OCI-LY1 (cell line): ENCODE measurements at regions not wholly inside any gene's neighbourhood (a gene's known extent, or its start where the extent isn't known, plus 50 kb on each side); places are given as distances from the start of the nearest gene placed in this dataset.

Experiments used
- H2AFZ ChIP-seq: fragments of 200-600 bp; sonication (generic), shearing (Covaris generic); 2 replicates; pipeline ENCODE4 v1.6.0; 2014; ENCODE audit warnings: antibody characterized with exemption, mild to moderate bottlenecking, low read length
- H3F3A ChIP-seq: fragments of 200-600 bp; sonication (generic), shearing (Covaris generic); 2 replicates; pipeline ENCODE4 v1.6.0; 2014; ENCODE audit warnings: mild to moderate bottlenecking, antibody characterized with exemption, low read length, moderate library complexity; ENCODE audit not compliant: insufficient read depth
- H3K27ac ChIP-seq: fragments of 200-600 bp; sonication (generic); 2 replicates; pipeline ENCODE4 v1.5.1; 2014; ENCODE audit warnings: low read length, mixed run types, mild to moderate bottlenecking, low read depth; ENCODE audit not compliant: poor library complexity, severe bottlenecking
- H3K27me3 ChIP-seq: fragments of 200-600 bp; sonication (generic); 2 replicates; pipeline ENCODE4 v1.6.0; 2014; ENCODE audit warnings: antibody characterized with exemption, mild to moderate bottlenecking, low read length, moderate library complexity; ENCODE audit not compliant: insufficient read depth
- H3K36me3 ChIP-seq: fragments of 200-600 bp; sonication (generic); 2 replicates; pipeline ENCODE4 v1.6.1; 2014; ENCODE audit warnings: mild to moderate bottlenecking, antibody characterized with exemption, low read length, moderate library complexity, mixed read lengths; ENCODE audit not compliant: insufficient read depth
- H3K4me1 ChIP-seq: fragments of 200-600 bp; sonication (generic); 2 replicates; pipeline ENCODE4 v1.5.1; 2014; ENCODE audit warnings: mild to moderate bottlenecking, low read length, moderate library complexity; ENCODE audit not compliant: insufficient read depth, severe bottlenecking
- H3K4me2 ChIP-seq: fragments of 200-600 bp; sonication (generic), shearing (Covaris generic); 2 replicates; pipeline ENCODE4 v1.6.1; 2014; ENCODE audit warnings: low read length
- H3K4me3 ChIP-seq: fragments of 200-600 bp; sonication (generic); 2 replicates; pipeline ENCODE4 v1.5.1; 2014; ENCODE audit warnings: low read length, low read depth, mild to moderate bottlenecking, mixed read lengths; ENCODE audit not compliant: poor library complexity, severe bottlenecking
- H3K79me2 ChIP-seq: fragments of 200-600 bp; shearing (Covaris generic); 2 replicates; pipeline ENCODE4 v1.6.1; 2016; ENCODE audit warnings: mixed run types, low read length, mixed read lengths; ENCODE audit not compliant: insufficient read depth
- H3K9ac ChIP-seq: fragments of 200-600 bp; sonication (generic), shearing (Covaris generic); 2 replicates; pipeline ENCODE4 v1.6.1; 2014; ENCODE audit warnings: mild to moderate bottlenecking, low read length, mixed read lengths
- H3K9me2 ChIP-seq: fragments of 200-600 bp; sonication (generic), shearing (Covaris generic); 2 replicates; pipeline ENCODE4 v1.6.1; 2014; ENCODE audit warnings: low read depth, mild to moderate bottlenecking, low read length, mixed read lengths
- H3K9me3 ChIP-seq: fragments of 200-600 bp; shearing (Covaris generic); 2 replicates; pipeline ENCODE4 v1.6.1; 2014; ENCODE audit warnings: low read length, mixed read lengths
- H4K20me1 ChIP-seq: fragments of 200-600 bp; sonication (generic), shearing (Covaris generic); 2 replicates; pipeline ENCODE4 v1.6.0; 2016; ENCODE audit warnings: mild to moderate bottlenecking, low read length; ENCODE audit not compliant: insufficient read depth
- CTCF ChIP-seq: fragments of 200-600 bp; sonication (generic), shearing (Covaris generic); IDR thresholded peaks from 2 replicates; pipeline ENCODE4 v1.5.1; 2017; ENCODE audit warnings: mild to moderate bottlenecking, antibody characterized with exemption, low read length, moderate library complexity, mixed read lengths
- EZH2 ChIP-seq: fragments of 200-600 bp; sonication (generic), shearing (Covaris generic); IDR thresholded peaks from 2 replicates; pipeline ENCODE4 v1.8.0; 2017; ENCODE audit warnings: borderline replicate concordance, mixed run types, mild to moderate bottlenecking, antibody characterized with exemption, low read length, moderate library complexity, mixed read lengths

DNA sequence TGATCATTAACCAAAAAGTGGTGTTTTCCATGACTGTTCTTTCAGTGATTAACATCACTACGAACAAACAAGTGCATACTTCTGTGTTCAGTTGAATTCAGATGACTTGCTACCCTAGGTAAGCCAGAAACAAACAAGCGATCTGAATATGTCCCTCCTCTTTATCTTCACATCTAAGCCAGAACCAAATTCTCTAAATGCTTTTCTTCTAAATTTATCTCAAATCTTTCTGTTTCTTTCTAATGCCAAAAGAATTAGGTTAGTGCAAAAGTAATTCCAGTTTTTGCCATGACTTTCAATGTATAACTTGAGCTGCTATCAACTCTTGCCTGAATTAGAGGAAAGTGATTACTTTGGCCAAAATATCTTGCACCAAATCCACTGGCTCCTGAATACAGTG is 481.2 kb downstream of the COL11A1 start:
- no peaks in the 10 kb centered on the region for H4K20me1 ChIP-seq
- no peaks in the 10 kb centered on the region for H3K27me3 ChIP-seq
- H3F3A ChIP-seq, result no peaks in the 10 kb centered on the region
- H3K4me2 ChIP-seq, result no peak overlapping the region
- TF ChIP-seq EZH2 (no peak), CTCF (no peak)
- H3K9me2 ChIP-seq, result no peaks in the 10 kb centered on the region
- no peaks in the 10 kb centered on the region for H3K79me2 ChIP-seq
- H3K27ac ChIP-seq, result no peak overlapping the region
- H2AFZ ChIP-seq, result no peak overlapping the region
- no peak overlapping the region for H3K9ac ChIP-seq
- H3K4me3 ChIP-seq, result no peak overlapping the region
- H3K4me1 ChIP-seq, result no peaks in the 10 kb centered on the region
- no peaks in the 10 kb centered on the region for H3K36me3 ChIP-seq
- no peaks in the 10 kb centered on the region for H3K9me3 ChIP-seq

- Histone ChIP-seq H3K79me2 (no peaks in the 10 kb centered on the region), H3K4me1 (no peaks in the 10 kb centered on the region), H3K9ac (no peak overlapping the region)
These were observed 492.4 kb downstream of the COL11A1 start for GRCh38 chr1:102615896-102616295.

GRCh38 chr1:102595106-102595505 is 513.2 kb downstream of the COL11A1 start:
- H3K4me2 ChIP-seq, result no peak overlapping the region
- TF ChIP-seq CTCF (no peak), EZH2 (no peak)
- H3K9me3 ChIP-seq, result no peaks in the 10 kb centered on the region
- no peak overlapping the region for H3K4me3 ChIP-seq
- no peaks in the 10 kb centered on the region for H4K20me1 ChIP-seq
- no peak overlapping the region for H3K27ac ChIP-seq
- no peaks in the 10 kb centered on the region for H3K9me2 ChIP-seq
- no peak overlapping the region for H2AFZ ChIP-seq
- H3K4me1 ChIP-seq, result no peaks in the 10 kb centered on the region
- no peaks in the 10 kb centered on the region for H3K36me3 ChIP-seq
- no peaks in the 10 kb centered on the region for H3K27me3 ChIP-seq
- no peaks in the 10 kb centered on the region for H3K79me2 ChIP-seq
- no peak overlapping the region for H3K9ac ChIP-seq
- H3F3A ChIP-seq, result no peaks in the 10 kb centered on the region

More at GRCh38 chr1:102615896-102616295, 492.4 kb downstream of the COL11A1 start:
- Histone ChIP-seq H2AFZ (no peak overlapping the region), H3K9me2 (no peaks in the 10 kb centered on the region), H3K27me3 (no peaks in the 10 kb centered on the region), H3K4me2 (no peak overlapping the region), H3K36me3 (no peaks in the 10 kb centered on the region), H3K4me3 (no peak overlapping the region), H3K9me3 (no peaks in the 10 kb centered on the region), H4K20me1 (no peaks in the 10 kb centered on the region), H3K27ac (no peak overlapping the region), H3F3A (no peaks in the 10 kb centered on the region)
- no peak for TF ChIP-seq CTCF
